Mesenchymal stem cell (in vitro differentiated cells and primary cell): ENCODE measurements at regions not wholly inside any gene's neighbourhood (a gene's known extent, or its start where the extent isn't known, plus 50 kb on each side); places are given as distances from the start of the nearest gene placed in this dataset.
"Not testable (repeated sequence)": the region's sequence is repeated elsewhere in the genome, so short reads cannot be mapped to it uniquely, and the experiment has no call there.

Source experiments
- DNase-seq: peaks from one replicate; pipeline ENCODE4 v3.0.0-alpha.2; 2013
- H2AFZ ChIP-seq: one replicate; pipeline ENCODE4 v1.6.1; 2013; ENCODE audit warnings: low read depth, mild to moderate bottlenecking, control low read depth, inconsistent platforms, low read length, moderate library complexity
- H2AK5ac ChIP-seq: 2 replicates; pipeline ENCODE4 v1.6.1; 2013; ENCODE audit warnings: low read length, moderate library complexity, mild to moderate bottlenecking, inconsistent platforms; ENCODE audit not compliant: severe bottlenecking
- H2BK120ac ChIP-seq: one replicate; pipeline ENCODE4 v1.6.1; 2013; ENCODE audit warnings: low read depth, mild to moderate bottlenecking, inconsistent platforms, low read length, moderate library complexity
- H2BK12ac ChIP-seq, 2 experiments: one replicate each; pipeline ENCODE4 v1.6.1; 2013; ENCODE audit warnings: inconsistent platforms in 2 of 2, low read length in 2 of 2, mild to moderate bottlenecking in 2 of 2, moderate library complexity in 2 of 2, control low read depth in 1 of 2
- H2BK15ac ChIP-seq: one replicate; pipeline ENCODE4 v1.6.1; 2013; ENCODE audit warnings: mild to moderate bottlenecking, low read depth, inconsistent platforms; ENCODE audit not compliant: poor library complexity, severe bottlenecking
- H2BK5ac ChIP-seq: 2 replicates; pipeline ENCODE4 v1.6.1; 2013; ENCODE audit warnings: low read depth, mild to moderate bottlenecking, low read length, control low read depth, inconsistent platforms; ENCODE audit not compliant: poor library complexity, severe bottlenecking
- H3K14ac ChIP-seq, 2 experiments: one replicate each; pipeline ENCODE4 v1.6.1; 2013; ENCODE audit warnings: inconsistent platforms in 2 of 2, low read length in 2 of 2, control low read depth in 1 of 2, mild to moderate bottlenecking in 1 of 2, moderate library complexity in 1 of 2
- H3K18ac ChIP-seq, 2 experiments: one replicate each; pipeline ENCODE4 v1.6.1; 2013; ENCODE audit warnings: inconsistent platforms in 2 of 2, low read length in 2 of 2, control low read depth in 1 of 2, low read depth in 1 of 2, mild to moderate bottlenecking in 1 of 2
- H3K23ac ChIP-seq, 2 experiments: one replicate each; pipeline ENCODE4 v1.6.1; 2013; ENCODE audit warnings: inconsistent platforms in 2 of 2, low read length in 2 of 2, mild to moderate bottlenecking in 2 of 2, moderate library complexity in 2 of 2, control low read depth in 1 of 2
- H3K27ac ChIP-seq: 2 replicates; pipeline ENCODE4 v1.5.1; 2013; ENCODE audit warnings: mild to moderate bottlenecking, moderate library complexity, low read length, control low read depth, inconsistent platforms; ENCODE audit not compliant: poor library complexity, severe bottlenecking
- H3K27me3 ChIP-seq, 2 experiments: 2 replicates each; pipeline versions ENCODE4 v1.6.1 to v1.7.0; 2013; ENCODE audit warnings: low read length in 2 of 2, mild to moderate bottlenecking in 2 of 2, moderate library complexity in 2 of 2, control low read depth in 1 of 2, inconsistent platforms in 1 of 2; ENCODE audit not compliant: control insufficient read depth in 1 of 2, insufficient read depth in 1 of 2
- H3K36me3 ChIP-seq, 2 experiments: 2 replicates each; pipeline versions ENCODE4 v1.6.1 to v1.7.0; 2013; ENCODE audit warnings: low read length in 2 of 2, control low read depth in 1 of 2, inconsistent platforms in 1 of 2, low read depth in 1 of 2, mild to moderate bottlenecking in 1 of 2; ENCODE audit not compliant: insufficient read depth in 2 of 2, control insufficient read depth in 1 of 2
- H3K4ac ChIP-seq, 2 experiments: one replicate each; pipeline ENCODE4 v1.6.1; 2013; ENCODE audit warnings: inconsistent platforms in 2 of 2, low read length in 2 of 2, mild to moderate bottlenecking in 2 of 2, moderate library complexity in 2 of 2, control low read depth in 1 of 2, low read depth in 1 of 2
- H3K4me1 ChIP-seq: 2 replicates; pipeline ENCODE4 v1.6.1; 2013; ENCODE audit warnings: low read depth, low read length, control low read depth; ENCODE audit not compliant: control insufficient read depth, insufficient read depth
- H3K4me2 ChIP-seq: 2 replicates; pipeline ENCODE4 v1.6.1; 2013; ENCODE audit warnings: low read length, mild to moderate bottlenecking, inconsistent platforms; ENCODE audit not compliant: poor library complexity, severe bottlenecking
- H3K4me3 ChIP-seq, 2 experiments: 2 replicates each; pipeline versions ENCODE4 v1.5.1 to v1.7.0; 2013; ENCODE audit warnings: low read length in 2 of 2, mild to moderate bottlenecking in 2 of 2, control low read depth in 1 of 2, low read depth in 1 of 2; ENCODE audit not compliant: insufficient read depth in 1 of 2
- H3K79me1 ChIP-seq: replicated peaks from 2 replicates; pipeline ENCODE4 v1.6.1; 2013; ENCODE audit warnings: mild to moderate bottlenecking, control low read depth, low read length, inconsistent platforms; ENCODE audit not compliant: poor library complexity, severe bottlenecking
- H3K9ac ChIP-seq: 2 replicates; pipeline ENCODE4 v1.7.0; 2013; ENCODE audit warnings: mild to moderate bottlenecking, low read length, moderate library complexity
- H3K9me3 ChIP-seq: 2 replicates; pipeline ENCODE4 v1.7.0; 2013; ENCODE audit warnings: mild to moderate bottlenecking, low read length; ENCODE audit not compliant: control insufficient read depth
- H4K8ac ChIP-seq: one replicate; pipeline ENCODE4 v1.6.1; 2013; ENCODE audit warnings: inconsistent platforms, mild to moderate bottlenecking, low read length, moderate library complexity
- H4K91ac ChIP-seq: one replicate; pipeline ENCODE4 v1.6.1; 2013; ENCODE audit warnings: mild to moderate bottlenecking, low read length, inconsistent platforms
- WGBS: methylation state at CpG from one replicate; pipeline ENCODE4 v1.1.7; 2013; ENCODE audit warnings: mixed read lengths; 5-methylcytosine and 5-hydroxymethylcytosine counted together

- H3K4me3 ChIP-seq, H2BK15ac ChIP-seq, H3K36me3 ChIP-seq, H3K79me1 ChIP-seq, H3K27me3 ChIP-seq, H2BK120ac ChIP-seq, H4K8ac ChIP-seq, H2BK12ac ChIP-seq, H3K4me1 ChIP-seq, H2BK5ac ChIP-seq, H3K14ac ChIP-seq, H2AK5ac ChIP-seq, H3K9ac ChIP-seq, H3K4me2 ChIP-seq, H3K9me3 ChIP-seq, H3K27ac ChIP-seq, H4K91ac ChIP-seq, DNase-seq, H3K23ac ChIP-seq, H3K4ac ChIP-seq, H2AFZ ChIP-seq, H3K18ac ChIP-seq: not testable (repeated sequence)
- WGBS = no CpG with 5 or more reads among the region's 18 CpGs
These were observed 161.5 kb downstream of the GOLGA6L4 start for GRCh38 chr15:84397066-84397465.

GRCh38 chr15:84398087-84398486 is 162.5 kb downstream of the GOLGA6L4 start:
- H3K9me3 ChIP-seq, H3K27me3 ChIP-seq, DNase-seq, H2BK5ac ChIP-seq, H3K4me2 ChIP-seq, H3K23ac ChIP-seq, H2AFZ ChIP-seq, H4K91ac ChIP-seq, H2AK5ac ChIP-seq, H2BK15ac ChIP-seq, H3K4me1 ChIP-seq, H4K8ac ChIP-seq, H3K4ac ChIP-seq, H3K14ac ChIP-seq, H3K18ac ChIP-seq, H3K79me1 ChIP-seq, H2BK120ac ChIP-seq, H3K36me3 ChIP-seq, H3K4me3 ChIP-seq, H2BK12ac ChIP-seq, H3K9ac ChIP-seq, H3K27ac ChIP-seq: not testable (repeated sequence)
- WGBS = 86% methylated on average over 3 of the region's 4 CpGs

- no peak overlapping the region for H3K18ac ChIP-seq
- H2BK12ac ChIP-seq = no peak overlapping the region
- no peak overlapping the region for H2AFZ ChIP-seq
- H2BK120ac ChIP-seq = no peak overlapping the region
- 87% methylated on average over 40 of the region's 42 CpGs for WGBS
- no peaks in the 10 kb centered on the region for H3K4me1 ChIP-seq
- no peaks in the 10 kb centered on the region for H3K36me3 ChIP-seq
- no peaks in the 10 kb centered on the region for H3K27me3 ChIP-seq
- H3K9me3 ChIP-seq = no peaks in the 10 kb centered on the region
- no peaks in the 10 kb centered on the region for H3K79me1 ChIP-seq
- no peak overlapping the region for H2BK5ac ChIP-seq
- H4K91ac ChIP-seq = no peak overlapping the region
- no peak overlapping the region for H3K27ac ChIP-seq
- no peak overlapping the region for H3K4me3 ChIP-seq
- DNase-seq = no peak
- no peak overlapping the region for H2BK15ac ChIP-seq
- H3K23ac ChIP-seq = no peak overlapping the region
- no peak overlapping the region for H2AK5ac ChIP-seq
- no peak overlapping the region for H3K4ac ChIP-seq
- H3K14ac ChIP-seq = peak overlapping the region in 1 of 2 experiments; percentile 28
- no peak overlapping the region for H4K8ac ChIP-seq
- H3K9ac ChIP-seq = no peak overlapping the region
- H3K4me2 ChIP-seq = no peak overlapping the region
These were observed 163.5 kb downstream of the GOLGA6L4 start for GRCh38 chr15:84398763-84399701.

DNA sequence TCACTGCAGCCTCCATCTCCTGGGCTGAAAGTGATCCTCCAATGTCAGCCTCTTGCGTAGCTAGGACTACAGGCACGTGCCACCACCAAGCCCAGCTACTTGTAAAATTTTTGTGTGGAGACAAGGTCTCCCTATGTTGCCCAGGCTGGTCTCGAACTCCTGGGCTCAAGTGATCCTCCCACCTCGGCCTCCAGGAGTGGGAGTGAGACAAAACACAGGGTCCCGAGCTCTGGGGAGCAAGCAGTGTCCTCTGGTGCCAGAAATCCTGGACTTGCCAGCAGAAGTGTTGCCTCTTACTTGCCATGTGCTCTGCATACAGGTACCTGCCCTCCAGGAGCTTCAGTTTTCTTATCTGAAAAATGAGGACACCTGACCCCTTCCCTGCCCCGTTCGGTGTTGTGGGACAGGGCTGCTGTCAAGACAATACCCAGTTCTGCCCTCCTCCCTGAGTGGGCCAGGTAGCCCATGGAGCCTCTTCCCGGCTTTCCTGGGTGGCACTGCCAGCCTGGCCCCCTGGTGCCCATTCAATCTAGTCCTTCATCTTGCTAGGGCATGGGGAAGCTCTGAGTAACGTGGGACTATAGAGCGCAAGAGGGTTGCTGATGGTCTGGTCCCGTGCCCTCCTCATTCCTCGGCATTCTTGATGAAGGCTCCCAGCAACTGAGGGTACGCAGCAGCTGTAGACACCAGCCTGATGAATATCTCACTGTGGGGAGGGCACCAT is 164.6 kb downstream of the GOLGA6L4 start:
- no peaks in the 10 kb centered on the region for H3K27me3 ChIP-seq
- no peak for DNase-seq
- no peak overlapping the region for H3K4me3 ChIP-seq
- H3K23ac ChIP-seq = no peak overlapping the region
- no peak overlapping the region for H3K9ac ChIP-seq
- 75% methylated on average over 13 of the region's 13 CpGs for WGBS
- H3K4ac ChIP-seq = no peak overlapping the region
- H3K9me3 ChIP-seq = no peaks in the 10 kb centered on the region
- no peak overlapping the region for H3K18ac ChIP-seq
- no peaks in the 10 kb centered on the region for H3K4me1 ChIP-seq
- H2BK120ac ChIP-seq = no peak overlapping the region
- H3K79me1 ChIP-seq = no peaks in the 10 kb centered on the region
- no peak overlapping the region for H4K8ac ChIP-seq
- no peak overlapping the region for H2BK12ac ChIP-seq
- no peak overlapping the region for H2AK5ac ChIP-seq
- no peak overlapping the region for H2AFZ ChIP-seq
- H3K4me2 ChIP-seq = no peak overlapping the region
- no peaks in the 10 kb centered on the region for H3K36me3 ChIP-seq
- no peak overlapping the region for H4K91ac ChIP-seq
- no peak overlapping the region for H2BK15ac ChIP-seq
- no peak overlapping the region for H3K14ac ChIP-seq
- no peak overlapping the region for H2BK5ac ChIP-seq
- no peak overlapping the region for H3K27ac ChIP-seq
